OCI-M2 (cell line): ENCODE measurements at regions not wholly inside any gene's neighbourhood (a gene's known extent, or its start where the extent isn't known, plus 50 kb on each side); places are given as distances from the start of the nearest gene placed in this dataset.
"Not testable (repeated sequence)": the region's sequence is repeated elsewhere in the genome, so short reads cannot be mapped to it uniquely, and the experiment has no call there.

ENCODE experiments used
- DNase-seq: peaks from one replicate; lab custom pipeline; 2025; ENCODE audit not compliant: unreplicated experiment; lab: John Stamatoyannopoulos, UW

DNA sequence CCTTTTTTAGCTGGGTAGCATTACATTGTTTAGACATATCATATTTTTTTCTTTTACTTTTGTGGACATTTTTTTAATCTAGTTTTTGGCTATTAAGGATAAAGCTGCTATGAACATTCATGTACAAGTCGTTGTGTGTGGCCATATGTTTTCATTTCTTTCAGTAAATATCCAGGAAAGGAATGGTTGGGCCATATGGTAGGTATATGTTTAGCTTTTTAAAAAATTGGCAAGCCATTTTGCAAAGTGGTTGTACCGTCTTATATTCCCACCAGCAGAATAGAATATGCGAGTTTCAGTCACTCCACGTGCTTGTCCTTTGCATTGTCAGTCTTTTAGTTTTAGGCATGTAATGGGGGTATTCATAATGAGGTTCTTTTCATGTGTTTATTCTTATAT lies 106.3 kb upstream of the NOX3 start:
- DNase-seq: no peak

DNA sequence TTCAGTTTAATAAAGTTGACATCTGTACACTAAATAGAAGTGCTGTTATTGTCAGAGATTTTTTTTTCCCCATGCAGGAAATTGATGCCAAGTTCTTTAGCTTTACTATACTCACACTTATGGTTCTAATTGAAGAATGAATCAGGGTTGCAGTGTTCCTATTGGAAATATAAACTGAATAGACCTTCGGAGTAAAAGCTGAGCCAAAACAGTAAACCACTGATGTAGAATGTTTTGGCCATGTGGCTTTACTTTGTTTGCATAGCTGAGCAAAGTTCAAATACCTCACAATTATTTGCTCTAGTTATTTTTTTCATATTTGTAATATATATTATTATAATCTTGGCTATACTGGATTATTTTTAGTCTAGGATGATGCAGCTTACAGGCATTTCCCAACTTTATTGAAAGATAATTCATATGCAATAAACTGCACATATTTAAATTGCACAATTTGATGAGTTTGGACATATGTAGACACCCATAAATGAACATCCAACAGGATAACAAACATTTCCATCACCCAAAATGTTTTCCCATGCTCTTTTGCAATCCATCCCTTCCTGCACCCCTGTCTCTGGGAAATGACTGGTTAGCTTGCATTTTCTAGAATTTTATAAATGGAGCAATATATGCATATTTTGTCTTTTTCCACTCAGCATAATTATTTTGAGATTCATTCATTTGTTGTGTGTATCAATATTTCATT lies 105.8 kb upstream of the NOX3 start:
- no peak for DNase-seq

DNA sequence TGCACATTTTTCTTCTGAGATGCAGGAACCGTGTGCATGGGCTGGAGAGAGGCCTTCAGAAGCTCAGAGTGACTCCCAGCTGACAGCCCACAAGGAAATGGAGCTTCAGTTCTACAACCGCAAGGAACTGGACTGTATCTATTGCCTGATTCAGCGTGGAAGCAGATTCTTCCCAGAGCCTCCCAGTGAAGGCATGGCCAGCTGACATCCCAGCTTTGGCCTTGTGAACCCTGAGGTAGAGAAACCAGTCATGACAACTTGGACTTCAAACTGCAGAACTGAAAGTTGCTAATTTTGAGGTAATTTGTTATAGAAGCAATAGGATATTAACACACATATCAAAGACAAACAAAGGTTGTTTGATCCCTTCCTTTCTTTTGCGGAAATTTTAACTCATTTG lies 94.3 kb upstream of the NOX3 start:
- DNase-seq: no peak

DNA sequence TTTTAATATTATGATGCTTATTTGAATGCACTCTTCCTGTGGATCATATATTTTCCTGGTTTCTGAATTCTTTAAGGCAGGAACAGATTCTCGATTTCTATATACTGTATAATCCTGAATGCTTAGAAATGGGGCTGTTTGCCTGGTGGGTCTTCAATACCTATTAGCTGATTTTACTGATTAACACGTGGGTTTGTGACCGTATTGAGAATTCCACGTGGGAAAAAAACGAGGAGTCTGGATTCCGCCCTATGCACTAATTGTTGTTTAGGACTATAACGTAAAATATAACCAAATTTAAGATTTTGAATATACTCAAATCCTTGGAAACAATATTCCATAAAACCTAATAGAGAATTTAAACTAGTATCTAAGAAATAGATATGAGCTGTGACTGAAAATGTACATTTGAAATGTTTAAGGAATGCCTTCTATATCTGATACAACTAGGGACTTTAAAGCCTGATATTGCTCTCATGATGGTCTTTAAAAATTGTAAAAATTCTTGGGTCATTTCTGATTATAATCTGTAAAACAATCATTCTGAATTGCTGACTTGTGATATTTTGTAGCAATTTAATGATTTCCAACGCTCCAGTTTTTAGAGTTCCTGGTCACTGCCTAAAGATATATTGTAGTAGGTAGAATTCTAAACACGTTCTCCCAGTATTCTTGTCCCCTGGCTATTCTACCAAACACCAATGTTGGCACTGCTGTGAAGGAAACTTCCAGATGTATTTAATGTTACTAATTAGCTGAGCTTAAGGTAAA lies 93.6 kb upstream of the NOX3 start:
- no peak for DNase-seq

DNA sequence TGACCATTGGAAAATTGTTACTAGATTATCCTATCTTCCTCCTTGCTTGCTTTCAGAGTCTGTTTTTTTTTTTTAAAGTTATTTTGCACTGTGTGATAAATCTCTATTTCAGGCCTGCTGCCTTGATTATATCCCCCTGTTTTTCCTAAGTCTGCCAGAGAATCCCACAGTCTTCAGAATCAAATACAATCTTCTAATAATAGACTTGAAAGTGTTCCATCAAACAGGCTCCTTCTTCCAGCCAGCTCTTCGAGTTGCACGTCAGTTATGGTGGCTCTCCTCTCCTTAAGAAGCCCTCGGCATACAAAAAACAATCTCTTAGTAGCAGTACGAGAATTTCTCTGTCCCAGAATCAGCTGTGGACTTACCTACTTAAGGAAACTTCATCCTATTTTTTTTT lies 92.9 kb upstream of the NOX3 start:
- no peak for DNase-seq

DNA sequence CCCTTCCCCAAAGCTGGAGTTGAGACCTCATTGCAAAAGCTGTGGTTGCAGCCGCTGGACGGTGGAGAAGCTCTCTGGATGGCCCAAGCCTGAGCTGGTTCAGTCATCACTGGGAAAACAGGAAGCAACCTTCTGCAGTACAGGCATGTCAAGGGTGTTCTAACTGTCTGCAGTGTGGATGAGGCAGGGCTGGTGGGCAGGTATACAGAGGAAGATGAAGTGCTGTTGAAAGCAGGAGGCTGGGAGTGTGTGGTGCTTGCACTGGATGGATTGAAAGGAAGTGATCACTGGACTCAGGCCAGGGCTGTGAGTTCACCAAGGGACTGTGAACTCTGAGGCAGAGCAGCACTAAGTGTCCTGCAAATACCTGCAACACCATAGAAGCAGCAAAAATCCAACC lies 89.0 kb upstream of the NOX3 start:
- no peak for DNase-seq

DNA sequence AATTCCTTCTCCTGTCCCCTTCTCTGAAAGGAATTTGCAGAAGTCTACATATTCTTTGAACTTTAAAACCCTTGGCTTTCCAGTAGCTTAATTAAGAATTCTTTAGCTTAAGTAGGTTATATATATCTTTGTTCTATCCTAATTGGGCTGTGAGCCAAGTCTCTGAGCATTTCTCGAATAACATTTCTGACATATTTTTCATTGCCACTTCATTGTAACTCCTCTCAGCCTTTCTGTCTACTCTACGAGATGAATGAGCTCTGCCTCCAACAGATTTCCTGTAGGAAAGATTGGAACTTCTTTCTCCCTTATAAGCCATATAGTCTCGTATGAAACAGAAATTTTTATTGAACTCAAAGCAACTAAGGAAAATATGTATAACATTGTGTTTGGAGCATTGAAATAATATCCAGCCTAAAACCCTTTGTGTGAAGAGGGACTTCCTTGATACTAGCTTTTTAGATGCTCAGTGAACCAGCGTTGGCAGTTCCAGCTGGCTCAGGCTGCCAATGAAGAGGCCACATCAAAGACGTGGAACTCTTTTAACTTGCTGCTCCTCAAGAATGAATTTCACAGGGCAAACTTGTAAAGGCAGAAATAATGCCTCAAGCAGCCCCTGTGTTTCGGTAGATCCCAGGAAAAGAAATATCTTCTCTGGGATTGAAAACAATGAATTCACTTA lies 87.7 kb upstream of the NOX3 start:
- no peak for DNase-seq

DNA sequence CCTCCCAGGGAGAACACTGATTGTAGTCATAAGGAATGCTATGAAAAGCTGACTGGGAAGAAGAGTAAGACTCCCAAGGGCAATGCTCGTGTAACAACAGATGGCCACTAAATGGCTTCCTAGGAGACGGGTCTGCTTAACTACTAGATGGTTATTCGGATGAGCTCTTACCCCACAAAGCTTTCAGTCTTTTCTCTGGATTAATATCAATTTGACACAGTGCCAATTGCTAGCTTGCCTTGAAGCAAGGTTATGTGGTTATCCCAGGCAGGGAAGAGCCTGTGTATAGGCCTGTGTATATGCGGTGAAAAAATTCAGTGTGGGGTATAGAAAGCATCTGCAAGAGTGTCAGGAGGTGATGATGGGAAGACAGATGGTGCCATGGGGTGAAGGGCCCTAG lies 86.4 kb upstream of the NOX3 start:
- DNase-seq: no peak

DNA sequence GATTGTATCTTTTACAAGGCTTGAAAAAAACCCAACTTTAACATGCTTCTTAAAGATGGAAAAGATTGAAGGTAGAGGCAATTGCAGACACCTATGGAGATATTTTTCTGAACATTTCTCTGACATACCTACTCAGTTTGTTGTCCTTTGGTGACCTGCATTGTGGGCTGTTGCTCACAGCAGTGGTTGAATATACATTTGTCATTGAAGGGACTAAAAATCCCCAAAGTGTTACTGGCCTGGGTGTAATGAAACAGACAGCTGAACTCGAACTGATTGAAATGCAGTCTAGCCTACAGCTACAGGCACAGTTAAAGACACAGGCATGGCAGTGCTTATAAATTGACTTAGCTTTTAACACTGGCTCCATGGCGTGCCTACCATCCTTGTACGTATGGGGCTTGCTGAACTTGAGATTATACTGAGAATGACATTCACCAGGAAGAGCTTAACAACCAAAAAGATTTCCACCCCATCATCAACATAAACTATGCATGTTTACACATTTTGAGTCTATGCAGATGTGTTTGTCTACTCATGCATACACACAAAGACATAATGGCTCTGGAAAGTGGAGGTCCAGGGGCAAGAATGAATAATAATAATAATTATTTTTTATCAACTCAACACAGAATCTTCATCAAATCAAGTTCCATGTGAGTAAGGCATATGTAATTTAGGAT lies 83.2 kb upstream of the NOX3 start:
- DNase-seq: no peak

DNA sequence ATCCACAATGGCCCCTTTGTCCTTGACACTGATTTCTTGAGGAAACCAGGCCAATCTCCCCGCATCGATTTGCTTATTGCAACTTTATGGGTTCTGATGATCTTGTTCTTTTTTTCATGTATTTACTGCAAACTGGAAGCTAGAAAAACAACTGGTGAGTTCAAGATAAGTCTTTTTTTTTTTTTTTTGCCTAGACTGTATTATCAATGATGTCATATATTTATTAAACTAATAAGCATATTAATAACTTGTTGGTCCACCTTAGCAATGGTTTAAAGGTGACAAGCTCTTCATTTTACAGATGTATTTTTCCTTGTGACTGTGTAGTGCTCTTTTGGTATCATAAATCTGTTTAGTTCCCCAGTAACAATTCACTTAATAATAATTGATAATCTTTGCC lies 79.0 kb upstream of the NOX3 start:
- no peak for DNase-seq

DNA sequence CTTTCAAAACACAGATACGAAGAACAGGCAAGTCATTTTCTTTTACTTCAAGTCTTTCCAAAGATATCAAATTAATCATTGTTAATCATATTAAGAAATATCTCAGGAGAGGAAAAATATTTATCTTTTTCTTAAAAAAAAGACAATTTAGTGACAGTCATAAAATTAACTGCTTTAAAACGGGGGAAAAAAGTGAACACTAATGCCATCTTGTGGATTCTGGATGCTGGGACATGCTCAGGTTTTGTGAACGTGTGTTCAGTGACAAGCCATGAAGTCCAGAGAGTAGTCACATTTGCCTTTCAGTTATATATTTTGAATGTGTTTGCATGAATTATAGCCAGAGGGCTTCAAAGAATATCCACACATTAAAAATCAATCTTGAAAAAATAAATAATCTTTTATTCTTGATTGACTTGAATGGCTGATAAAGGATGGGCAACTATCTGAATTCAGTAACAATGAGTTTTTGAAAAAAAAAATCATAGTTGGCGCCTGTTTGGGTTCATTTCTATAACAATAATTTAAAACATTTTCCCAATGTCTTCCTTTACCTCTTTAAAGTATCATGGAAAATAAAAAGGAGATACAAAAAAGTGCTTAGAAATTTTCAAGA lies 74.7 kb upstream of the NOX3 start:
- no peak for DNase-seq

DNA sequence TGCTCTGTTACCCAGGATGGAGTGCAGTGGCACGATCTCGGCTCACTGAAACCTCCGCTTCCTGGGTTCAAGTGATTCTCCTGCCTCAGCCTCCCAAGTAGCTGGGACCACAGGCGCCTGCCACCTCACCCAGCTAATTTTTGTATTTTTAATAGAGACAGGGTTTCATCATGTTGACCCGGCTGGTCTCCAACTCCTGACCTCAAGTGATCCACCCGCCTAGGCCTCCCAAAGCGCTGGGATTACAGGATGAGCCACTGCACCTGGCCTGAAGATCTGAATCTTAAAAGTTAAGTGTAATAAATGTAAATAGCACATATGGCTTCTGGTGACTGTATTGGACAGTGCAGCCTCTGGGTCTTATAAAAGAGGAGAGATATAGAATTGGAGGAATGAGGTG lies 74.2 kb upstream of the NOX3 start:
- not testable (repeated sequence) for DNase-seq

DNA sequence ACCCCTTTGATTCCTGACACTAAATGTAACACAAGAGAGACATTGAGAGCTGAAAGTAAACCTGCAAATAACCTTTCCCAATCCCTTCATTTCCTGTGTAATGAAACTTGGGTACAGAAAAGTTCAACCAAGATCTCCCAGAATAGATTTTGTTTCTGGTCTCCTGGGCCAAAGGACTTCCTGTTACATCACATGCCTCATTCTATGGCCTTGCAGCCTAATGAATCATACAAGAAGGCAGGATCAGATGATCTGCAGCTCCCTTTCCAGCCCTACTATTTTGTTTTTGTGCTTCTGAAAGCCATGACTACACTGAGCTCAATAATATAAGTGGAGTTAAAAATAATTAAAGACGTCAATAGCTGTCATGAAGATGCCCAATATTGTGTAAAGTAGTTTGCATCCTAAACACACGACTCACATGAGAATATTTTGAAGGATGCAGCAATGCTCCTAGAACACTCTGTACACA lies 73.4 kb upstream of the NOX3 start:
- no peak for DNase-seq

DNA sequence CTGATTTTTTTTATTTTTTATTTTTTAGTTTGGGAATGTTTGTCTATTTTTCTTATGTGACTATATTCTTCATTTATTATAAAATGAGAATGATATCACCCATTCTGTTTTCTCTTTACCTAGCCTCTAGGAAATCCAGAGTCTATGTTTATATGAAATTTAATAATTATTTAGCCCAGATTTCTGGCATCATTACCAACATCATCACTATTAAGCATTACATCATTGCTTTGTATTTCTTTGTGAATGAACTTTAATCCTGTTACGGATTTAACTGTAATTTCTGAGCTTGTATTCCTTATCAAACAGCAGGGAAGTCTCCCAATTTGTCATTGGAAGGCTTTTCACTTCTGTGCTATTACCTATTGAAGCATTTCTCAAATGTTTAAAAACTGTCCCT lies 72.7 kb upstream of the NOX3 start:
- DNase-seq: no peak

DNA sequence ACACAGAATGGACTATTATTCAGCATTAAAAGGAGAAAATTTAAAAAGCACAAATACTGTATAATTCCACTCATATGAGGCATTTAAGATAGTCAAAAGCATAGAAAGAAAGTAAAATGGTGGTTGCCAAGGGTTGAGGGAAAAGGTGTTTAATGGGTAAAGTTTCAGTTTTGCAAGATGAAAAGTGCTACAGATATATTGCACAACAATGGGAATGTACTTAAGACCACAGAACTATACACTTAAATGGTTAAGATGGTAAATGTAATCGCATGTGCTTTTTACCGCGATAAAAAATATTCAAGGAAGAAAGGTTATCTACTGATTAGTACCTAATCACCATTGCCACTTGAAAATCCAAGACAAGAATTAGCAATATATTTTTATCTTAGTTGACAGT lies 71.8 kb upstream of the NOX3 start:
- no peak for DNase-seq

DNA sequence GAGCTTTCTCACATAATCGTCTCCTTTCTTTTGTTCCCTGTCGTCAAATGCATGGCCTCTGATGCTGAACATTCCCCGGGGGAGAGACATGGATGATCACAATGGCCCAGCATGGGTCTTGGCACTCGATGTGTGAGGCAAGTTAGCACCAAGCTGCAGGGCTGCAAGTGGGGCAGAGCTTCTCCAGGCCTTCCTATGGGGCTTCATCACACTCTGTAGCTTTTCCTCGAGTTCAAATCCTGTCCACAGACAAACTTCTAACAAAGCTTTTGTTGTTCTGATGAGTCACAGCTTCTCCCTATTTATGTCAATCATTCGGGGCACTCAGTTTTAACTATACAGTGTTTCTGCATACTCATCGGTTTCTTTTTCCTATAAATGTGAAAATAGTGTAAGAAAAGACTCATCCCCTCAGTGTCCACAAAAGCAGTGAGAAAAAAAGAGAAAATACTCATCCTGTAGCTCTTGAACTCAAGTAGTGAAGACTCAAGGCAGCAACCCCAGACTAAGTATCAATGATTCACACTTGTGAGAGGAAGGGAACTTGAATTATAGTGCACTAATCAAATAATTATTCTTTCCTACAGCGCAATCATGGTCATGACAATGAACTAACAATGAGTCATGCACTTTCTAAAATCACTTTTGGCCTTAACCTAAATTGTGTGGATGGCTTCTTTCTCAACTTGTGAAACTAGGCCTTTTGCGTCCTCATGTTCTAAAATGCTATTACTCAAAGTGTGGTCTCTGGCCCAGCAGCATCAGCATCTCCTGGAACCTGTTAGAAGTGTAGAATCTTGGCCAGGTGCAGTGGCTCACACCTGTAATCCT lies 68.4 kb upstream of the NOX3 start:
- DNase-seq: no peak

DNA sequence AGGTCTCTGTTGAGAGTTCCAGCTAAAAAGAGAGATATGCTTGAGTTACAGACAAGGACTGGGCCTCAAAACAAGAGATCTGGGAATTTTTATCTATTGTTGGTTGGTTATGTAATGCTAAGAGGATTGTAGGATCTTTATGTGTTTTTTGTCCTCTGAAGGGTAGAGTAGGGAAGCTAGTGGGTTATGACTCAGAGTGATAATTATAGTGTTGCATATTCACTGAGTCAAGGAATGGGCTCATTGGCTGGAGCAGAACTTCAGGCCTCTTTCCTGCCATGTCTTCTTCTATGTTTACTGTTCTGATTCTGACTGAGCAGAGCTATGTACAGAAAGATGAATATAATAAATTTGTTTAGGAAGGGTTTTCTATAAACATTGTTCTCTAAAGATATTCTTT lies 66.1 kb upstream of the NOX3 start:
- DNase-seq: no peak

DNA sequence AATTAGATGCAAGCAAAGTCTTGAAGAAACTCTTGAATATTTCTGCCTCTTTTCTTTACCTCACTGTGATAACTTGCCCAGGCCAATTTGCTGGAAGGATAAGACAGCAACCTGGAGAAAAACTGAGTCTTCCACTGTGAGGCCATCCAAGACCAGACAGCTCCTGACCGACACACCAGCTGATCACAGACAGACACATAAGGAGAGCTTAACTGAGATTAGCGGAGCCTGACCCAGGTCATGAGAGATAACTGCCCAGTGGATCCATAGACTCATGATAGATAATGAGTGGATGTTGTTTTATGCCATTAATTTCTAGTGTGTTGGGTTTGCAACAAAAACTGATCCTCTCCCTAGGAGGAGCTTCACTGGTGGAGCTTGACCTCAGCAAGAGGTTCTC lies 64.4 kb upstream of the NOX3 start:
- DNase-seq: no peak

DNA sequence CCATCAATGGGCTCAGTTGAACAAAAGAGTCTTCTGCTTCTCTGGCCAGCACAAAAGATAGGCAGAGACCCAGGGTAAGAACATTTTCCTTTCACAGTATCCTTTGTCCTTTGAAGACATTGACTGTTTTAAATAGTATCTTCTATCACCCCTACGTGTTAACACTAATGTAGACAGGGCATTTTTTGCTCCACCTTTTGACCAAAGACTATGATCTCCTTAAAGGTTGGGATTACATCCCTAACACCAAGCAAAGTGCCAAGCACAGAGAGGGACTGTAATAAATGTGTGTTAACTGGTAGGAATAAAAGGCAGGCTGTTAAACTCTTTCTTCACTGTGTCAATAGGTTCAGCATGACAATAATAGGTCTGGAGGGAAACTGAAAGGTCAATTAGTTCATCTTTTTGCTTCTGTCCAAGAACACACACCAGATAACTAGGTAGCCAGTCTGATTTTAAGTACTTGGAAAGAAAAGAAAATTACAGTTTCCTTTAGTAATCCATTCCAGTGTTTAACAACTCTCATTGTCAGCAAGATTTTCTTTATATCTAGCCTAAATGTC lies 63.6 kb upstream of the NOX3 start:
- no peak for DNase-seq

DNA sequence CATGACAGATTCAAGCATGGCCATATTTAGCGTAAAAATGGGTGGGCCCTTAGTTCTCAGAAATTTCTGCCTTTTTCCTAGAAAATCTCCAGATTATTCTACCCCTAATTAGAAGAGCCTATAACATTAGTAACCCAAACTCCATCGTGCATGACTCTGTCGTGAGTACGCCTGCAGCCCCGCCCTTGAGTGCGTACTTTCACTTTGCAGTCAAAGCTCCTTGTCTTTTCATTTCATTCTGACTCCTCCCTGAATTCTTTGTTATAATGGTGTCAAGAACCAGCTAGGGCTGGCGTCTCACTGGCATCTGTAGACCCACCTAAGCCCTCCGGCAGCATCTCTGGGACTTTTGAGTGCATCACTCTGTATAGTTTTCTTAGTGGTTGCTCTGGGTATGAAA lies 61.7 kb upstream of the NOX3 start:
- DNase-seq: no peak
